ENCODE measurements at regions not wholly inside any gene's neighbourhood (a gene's known extent, or its start where the extent isn't known, plus 50 kb on each side); places are given as distances from the start of the nearest gene placed in this dataset.
A peak's percentile ranks its signal among the peaks of the same experiment; 100 is the strongest.

DNA sequence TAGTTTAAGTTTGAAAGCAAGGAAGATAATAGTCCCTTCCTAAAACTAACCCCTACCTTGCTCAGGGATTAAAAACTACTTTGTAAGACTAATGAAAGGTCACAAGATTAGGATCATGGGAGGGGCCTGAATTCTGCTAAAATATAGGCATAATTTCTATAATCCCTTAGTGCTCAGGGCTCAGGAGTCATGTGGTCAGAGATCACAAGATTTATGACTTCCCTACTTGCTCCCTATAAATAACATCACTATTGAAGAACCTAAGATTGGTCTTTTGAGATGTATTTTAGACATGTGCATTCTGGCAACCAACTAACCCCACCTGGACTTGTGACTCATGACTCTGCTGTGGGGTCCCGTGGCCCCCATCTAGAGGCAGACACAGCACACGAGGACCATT lies 81.1 kb downstream of the STMND1 start:
- DNase-seq (ENCODE audit: low read depth) = no peak
- TF ChIP-seq, protein P1, sequence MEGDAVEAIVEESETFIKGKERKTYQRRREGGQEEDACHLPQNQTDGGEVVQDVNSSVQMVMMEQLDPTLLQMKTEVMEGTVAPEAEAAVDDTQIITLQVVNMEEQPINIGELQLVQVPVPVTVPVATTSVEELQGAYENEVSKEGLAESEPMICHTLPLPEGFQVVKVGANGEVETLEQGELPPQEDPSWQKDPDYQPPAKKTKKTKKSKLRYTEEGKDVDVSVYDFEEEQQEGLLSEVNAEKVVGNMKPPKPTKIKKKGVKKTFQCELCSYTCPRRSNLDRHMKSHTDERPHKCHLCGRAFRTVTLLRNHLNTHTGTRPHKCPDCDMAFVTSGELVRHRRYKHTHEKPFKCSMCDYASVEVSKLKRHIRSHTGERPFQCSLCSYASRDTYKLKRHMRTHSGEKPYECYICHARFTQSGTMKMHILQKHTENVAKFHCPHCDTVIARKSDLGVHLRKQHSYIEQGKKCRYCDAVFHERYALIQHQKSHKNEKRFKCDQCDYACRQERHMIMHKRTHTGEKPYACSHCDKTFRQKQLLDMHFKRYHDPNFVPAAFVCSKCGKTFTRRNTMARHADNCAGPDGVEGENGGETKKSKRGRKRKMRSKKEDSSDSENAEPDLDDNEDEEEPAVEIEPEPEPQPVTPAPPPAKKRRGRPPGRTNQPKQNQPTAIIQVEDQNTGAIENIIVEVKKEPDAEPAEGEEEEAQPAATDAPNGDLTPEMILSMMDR (IDR thresholded peaks at IDR 0.05; ENCODE audit: insufficient read depth, low read depth, low read length, missing control alignments) = no peak
- no peak overlapping the region for H3K4me3 ChIP-seq (ENCODE audit: low read length)

DNA sequence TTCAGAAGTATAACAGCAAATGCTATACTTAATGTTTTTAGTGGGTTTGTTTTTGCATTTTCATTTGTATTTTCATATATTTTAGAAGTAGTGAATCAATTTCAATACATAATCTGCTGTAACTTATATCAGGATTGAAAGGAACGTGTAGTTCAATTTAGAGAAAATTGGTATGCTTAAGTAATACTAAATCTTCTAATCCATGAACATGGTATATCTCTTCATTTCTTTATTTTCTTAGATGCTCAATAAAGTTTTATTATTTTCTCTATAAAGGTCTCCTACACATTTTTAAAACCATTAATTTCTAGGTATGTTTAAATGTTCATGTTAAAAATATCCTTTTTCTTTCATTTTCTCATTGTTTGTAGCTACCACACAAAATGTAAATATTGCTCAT lies 85.1 kb downstream of the STMND1 start:
- TF ChIP-seq, protein P1 (IDR thresholded peaks at IDR 0.05; ENCODE audit: insufficient read depth, low read depth, low read length, missing control alignments) = no peak
- no peak overlapping the region for H3K4me3 ChIP-seq (ENCODE audit: low read length)
- no peak for DNase-seq (ENCODE audit: low read depth)

DNA sequence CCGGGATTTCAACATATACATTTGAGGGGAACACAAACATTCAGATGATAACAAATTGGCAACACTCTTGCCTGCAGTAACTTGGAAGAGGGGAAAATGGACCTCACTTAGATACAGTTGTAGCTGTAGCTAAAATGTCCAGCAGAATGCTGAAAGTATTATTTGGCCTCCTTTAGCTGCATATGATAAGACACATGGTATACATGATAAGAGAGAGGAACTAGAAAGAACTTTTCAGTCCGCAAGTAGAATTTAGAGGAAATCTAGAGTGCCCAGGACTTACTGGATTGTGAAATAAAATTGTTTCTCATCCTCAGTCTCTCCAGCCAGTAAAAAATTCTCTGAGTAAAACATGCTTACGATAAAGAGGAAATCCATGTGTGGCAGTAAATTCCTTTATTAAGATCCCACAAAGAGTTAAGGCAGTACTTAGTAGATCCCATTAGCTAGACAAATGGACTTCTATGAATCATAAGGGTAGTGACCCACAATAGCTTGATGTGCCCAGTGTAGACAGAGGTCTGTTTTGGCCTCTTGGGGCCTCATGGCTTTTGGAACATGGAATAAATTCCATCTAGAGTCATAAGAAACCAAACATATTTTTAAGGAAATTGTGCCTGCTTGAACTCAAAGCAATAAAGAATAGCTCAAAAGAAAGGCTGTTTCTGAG lies 87.9 kb upstream of the RBM24 start:
- TF ChIP-seq, protein P1 (IDR thresholded peaks at IDR 0.05; ENCODE audit: insufficient read depth, low read depth, low read length, missing control alignments) = no peak
- no peak for DNase-seq (ENCODE audit: low read depth)

GRCh38 chr6:17197607-17198006 lies 83.6 kb upstream of the RBM24 start:
- no peak for DNase-seq (ENCODE audit: low read depth)
- no peak overlapping the region for H3K4me3 ChIP-seq (ENCODE audit: low read length)
- TF ChIP-seq, protein P1 (IDR thresholded peaks at IDR 0.05; ENCODE audit: insufficient read depth, low read depth, low read length, missing control alignments) = no peak

More for the DNA sequence above, 87.9 kb upstream of the RBM24 start:
- H3K4me3 ChIP-seq (ENCODE audit: low read length) = no peak overlapping the region

- H3K4me3 ChIP-seq (ENCODE audit: low read length) = no peak overlapping the region
- DNase-seq (ENCODE audit: low read depth) = no peak
- TF ChIP-seq, protein P1 (IDR thresholded peaks at IDR 0.05; ENCODE audit: insufficient read depth, low read depth, low read length, missing control alignments) = peak; percentile 2
Measured at GRCh38 chr6:17200395-17200794, 80.8 kb upstream of the RBM24 start.

GRCh38 chr6:17202526-17202925 lies 78.6 kb upstream of the RBM24 start:
- DNase-seq (ENCODE audit: low read depth) = no peak
- H3K4me3 ChIP-seq (ENCODE audit: low read length) = no peak overlapping the region
- TF ChIP-seq, protein P1 (IDR thresholded peaks at IDR 0.05; ENCODE audit: insufficient read depth, low read depth, low read length, missing control alignments) = no peak

- no peak overlapping the region for H3K4me3 ChIP-seq (ENCODE audit: low read length)
- no peak for DNase-seq (ENCODE audit: low read depth)
- TF ChIP-seq, protein P1 (IDR thresholded peaks at IDR 0.05; ENCODE audit: insufficient read depth, low read depth, low read length, missing control alignments) = no peak
Measured at GRCh38 chr6:17204533-17204932, 76.6 kb upstream of the RBM24 start.
